ENCODE measurements at regions not wholly inside any gene's neighbourhood (a gene's known extent, or its start where the extent isn't known, plus 50 kb on each side); places are given as distances from the start of the nearest gene placed in this dataset.

DNA sequence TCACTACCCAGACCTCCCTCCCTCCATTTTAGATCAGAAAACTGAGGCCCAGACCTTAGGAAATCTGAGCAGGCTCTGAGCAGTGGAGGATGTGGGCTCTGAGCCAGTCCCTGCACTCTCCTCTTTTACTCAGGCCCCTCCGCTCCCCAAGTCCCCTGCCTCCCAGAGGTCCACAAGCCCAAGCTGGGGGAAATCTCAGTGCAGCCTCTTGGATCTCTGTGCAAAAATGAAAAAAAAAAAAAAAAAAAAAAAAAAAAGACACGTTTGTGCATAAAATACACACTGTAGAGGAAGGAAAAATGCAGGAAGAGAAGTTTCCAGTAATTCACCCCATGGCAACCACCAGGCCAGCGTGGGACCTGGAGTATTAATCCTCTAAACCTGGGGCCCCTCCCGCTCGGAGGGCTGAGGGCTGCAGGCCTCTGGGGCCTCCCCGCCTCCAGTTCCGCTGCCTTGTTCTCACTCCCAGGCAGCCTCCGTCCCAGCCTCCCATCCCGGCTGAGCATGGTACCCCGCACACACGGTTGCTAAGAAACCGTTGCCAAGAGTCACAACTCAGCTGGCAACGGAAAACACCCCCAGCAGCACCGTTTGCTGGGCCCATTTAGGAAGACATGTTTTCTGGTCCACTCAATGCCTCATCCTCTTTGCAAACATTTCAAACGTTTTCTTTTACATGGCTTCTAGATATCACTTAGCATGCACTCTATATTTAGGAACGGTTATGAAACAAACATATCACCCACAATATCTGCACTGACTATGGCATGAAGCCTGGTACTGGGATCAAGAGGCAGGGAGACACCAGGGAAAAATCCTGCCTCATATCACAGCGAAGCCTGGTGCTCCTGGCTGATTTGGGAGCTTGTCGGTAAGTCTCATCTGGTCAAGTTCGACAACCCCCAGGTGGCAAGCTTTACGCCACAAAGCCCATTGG lies 227.5 kb downstream of the CTTN start:
- DNase-seq (no peak), ATAC-seq (no peak)
- no peak overlapping the region for H3K4me3 ChIP-seq (ENCODE audit: low read length)
- Mint-ChIP-seq H3K4me3 (no peak overlapping the region), H3K4me1 (peaks cover 0 to 4% of the 10 kb centered on the region in 2 donors), H3K27ac (no peak overlapping the region), H3K9me3 (no peaks in the 10 kb centered on the region), H3K36me3 (no peaks in the 10 kb centered on the region), H3K27me3 (ENCODE audit: low read depth in 2 of 2) (no peaks in the 10 kb centered on the region)
- H3K9me3 ChIP-seq (ENCODE audit: control insufficient read depth, insufficient read depth, low read length) = no peaks in the 10 kb centered on the region
- H3K4me1 ChIP-seq (ENCODE audit: control insufficient read depth, insufficient read depth, low read length) = no peaks in the 10 kb centered on the region
- intact Hi-C loops (cut with micrococcal nuclease) = no loop called here
- H3K36me3 ChIP-seq (ENCODE audit: control insufficient read depth, insufficient read depth, low read length) = no peaks in the 10 kb centered on the region
- no peak overlapping the region for H3K27ac ChIP-seq (ENCODE audit: low read length)
- TF ChIP-seq, protein P1, sequence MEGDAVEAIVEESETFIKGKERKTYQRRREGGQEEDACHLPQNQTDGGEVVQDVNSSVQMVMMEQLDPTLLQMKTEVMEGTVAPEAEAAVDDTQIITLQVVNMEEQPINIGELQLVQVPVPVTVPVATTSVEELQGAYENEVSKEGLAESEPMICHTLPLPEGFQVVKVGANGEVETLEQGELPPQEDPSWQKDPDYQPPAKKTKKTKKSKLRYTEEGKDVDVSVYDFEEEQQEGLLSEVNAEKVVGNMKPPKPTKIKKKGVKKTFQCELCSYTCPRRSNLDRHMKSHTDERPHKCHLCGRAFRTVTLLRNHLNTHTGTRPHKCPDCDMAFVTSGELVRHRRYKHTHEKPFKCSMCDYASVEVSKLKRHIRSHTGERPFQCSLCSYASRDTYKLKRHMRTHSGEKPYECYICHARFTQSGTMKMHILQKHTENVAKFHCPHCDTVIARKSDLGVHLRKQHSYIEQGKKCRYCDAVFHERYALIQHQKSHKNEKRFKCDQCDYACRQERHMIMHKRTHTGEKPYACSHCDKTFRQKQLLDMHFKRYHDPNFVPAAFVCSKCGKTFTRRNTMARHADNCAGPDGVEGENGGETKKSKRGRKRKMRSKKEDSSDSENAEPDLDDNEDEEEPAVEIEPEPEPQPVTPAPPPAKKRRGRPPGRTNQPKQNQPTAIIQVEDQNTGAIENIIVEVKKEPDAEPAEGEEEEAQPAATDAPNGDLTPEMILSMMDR (IDR thresholded peaks at IDR 0.05) = no peak
- H3K27me3 ChIP-seq (ENCODE audit: control insufficient read depth, insufficient read depth, low read length) = no peaks in the 10 kb centered on the region
- WGBS (ENCODE audit: insufficient coverage) = 80% methylated on average over 19 of the region's 20 CpGs

DNA sequence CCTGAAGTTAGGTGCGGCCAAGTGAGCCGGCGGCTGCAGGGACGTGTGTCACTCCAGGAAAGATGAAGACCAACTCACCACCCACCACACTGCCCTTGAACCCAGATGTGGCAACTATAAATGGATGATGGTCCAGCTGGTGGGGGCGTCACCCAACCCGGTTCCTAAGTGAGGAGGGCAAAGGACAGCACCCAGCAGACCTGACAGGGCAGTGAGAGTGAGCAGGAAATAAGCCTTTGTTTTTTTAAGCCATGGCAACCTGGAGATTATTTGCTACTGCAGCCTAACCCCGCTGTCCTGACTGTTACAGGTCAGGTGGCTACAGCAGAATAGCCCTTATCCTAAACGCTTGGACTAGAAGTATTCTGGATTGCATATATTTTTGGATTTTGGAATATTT lies 228.9 kb downstream of the CTTN start:
- 91% methylated on average over 8 of the region's 8 CpGs for WGBS (ENCODE audit: insufficient coverage)
- Histone ChIP-seq H3K4me3 (ENCODE audit: low read length) (no peak overlapping the region), H3K36me3 (ENCODE audit: control insufficient read depth, insufficient read depth, low read length) (no peaks in the 10 kb centered on the region), H3K27me3 (ENCODE audit: control insufficient read depth, insufficient read depth, low read length) (no peaks in the 10 kb centered on the region), H3K9me3 (ENCODE audit: control insufficient read depth, insufficient read depth, low read length) (no peaks in the 10 kb centered on the region), H3K27ac (ENCODE audit: low read length) (no peak overlapping the region), H3K4me1 (ENCODE audit: control insufficient read depth, insufficient read depth, low read length) (no peaks in the 10 kb centered on the region)
- H3K27ac Mint-ChIP-seq = no peak overlapping the region
- no peaks in the 10 kb centered on the region for H3K36me3 Mint-ChIP-seq
- H3K4me3 Mint-ChIP-seq = no peak overlapping the region
- H3K9me3 Mint-ChIP-seq = no peaks in the 10 kb centered on the region
- peaks cover 0 to 4% of the 10 kb centered on the region in 2 donors for H3K4me1 Mint-ChIP-seq
- no peaks in the 10 kb centered on the region for H3K27me3 Mint-ChIP-seq (ENCODE audit: low read depth in 2 of 2)
- TF ChIP-seq, protein P1 (IDR thresholded peaks at IDR 0.05) = no peak
- ATAC-seq (no peak), DNase-seq (no peak)
- intact Hi-C loops (cut with micrococcal nuclease) = no loop called here

DNA sequence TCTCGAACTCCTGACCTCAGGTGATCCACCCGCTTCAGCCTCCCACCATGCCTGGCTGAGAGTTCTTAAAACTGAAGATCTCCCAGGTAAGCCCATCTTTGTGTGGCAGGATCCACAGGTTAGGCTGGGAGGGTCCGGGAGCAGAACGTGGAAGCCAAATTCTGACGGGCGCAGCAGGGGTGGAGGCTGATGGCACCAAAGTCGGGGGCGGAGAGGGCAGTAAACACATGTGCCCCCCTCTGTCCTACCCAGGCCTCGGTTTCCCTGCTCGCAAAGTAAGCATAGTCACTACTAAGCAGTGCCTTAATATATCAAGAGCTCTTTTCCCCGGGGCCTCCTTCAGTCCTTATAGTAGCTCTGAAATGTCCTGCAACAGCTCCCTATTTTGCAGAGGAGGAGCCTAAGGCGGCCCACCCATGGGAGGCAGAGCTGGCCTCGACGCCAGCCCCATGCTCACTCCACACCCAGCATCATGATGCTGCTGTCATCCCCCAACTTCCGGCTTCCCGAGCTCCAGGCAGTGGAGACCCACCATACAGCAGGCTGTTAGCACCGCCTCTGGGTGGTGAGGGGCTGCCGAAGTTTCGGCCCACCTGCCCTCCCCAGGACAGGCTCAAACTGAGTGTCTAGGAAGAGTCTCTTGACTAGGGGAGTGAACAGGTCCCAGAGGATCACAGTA lies 230.0 kb downstream of the CTTN start:
- Histone ChIP-seq H3K9me3 (ENCODE audit: control insufficient read depth, insufficient read depth, low read length) (no peaks in the 10 kb centered on the region), H3K36me3 (ENCODE audit: control insufficient read depth, insufficient read depth, low read length) (no peaks in the 10 kb centered on the region), H3K4me1 (ENCODE audit: control insufficient read depth, insufficient read depth, low read length) (no peaks in the 10 kb centered on the region), H3K4me3 (ENCODE audit: low read length) (no peak overlapping the region), H3K27me3 (ENCODE audit: control insufficient read depth, insufficient read depth, low read length) (no peaks in the 10 kb centered on the region), H3K27ac (ENCODE audit: low read length) (no peak overlapping the region)
- intact Hi-C loops (cut with micrococcal nuclease) = no loop called here
- DNase-seq (no peak), ATAC-seq (no peak)
- no peaks in the 10 kb centered on the region for H3K36me3 Mint-ChIP-seq
- WGBS (ENCODE audit: insufficient coverage) = 87% methylated on average over 19 of the region's 19 CpGs
- H3K27ac Mint-ChIP-seq = no peak overlapping the region
- H3K9me3 Mint-ChIP-seq = no peaks in the 10 kb centered on the region
- H3K27me3 Mint-ChIP-seq (ENCODE audit: low read depth in 2 of 2) = no peaks in the 10 kb centered on the region
- H3K4me1 Mint-ChIP-seq = peaks cover 0 to 4% of the 10 kb centered on the region in 2 donors
- TF ChIP-seq, protein P1 (IDR thresholded peaks at IDR 0.05) = no peak
- no peak overlapping the region for H3K4me3 Mint-ChIP-seq
